HG02970 (cell line): ENCODE measurements at regions not wholly inside any gene's neighbourhood (a gene's known extent, or its start where the extent isn't known, plus 50 kb on each side); places are given as distances from the start of the nearest gene placed in this dataset.
"Not testable (repeated sequence)": the region's sequence is repeated elsewhere in the genome, so short reads cannot be mapped to it uniquely, and the experiment has no call there.

Source experiments
- ATAC-seq: cut with Tn5 transposase; IDR thresholded peaks from one replicate; pipeline ENCODE4 v1.9.1; 2021; ENCODE audit warnings: mild to moderate bottlenecking, moderate library complexity, moderate number of reproducible peaks; ENCODE audit not compliant: unreplicated experiment, low FRiP score

DNA sequence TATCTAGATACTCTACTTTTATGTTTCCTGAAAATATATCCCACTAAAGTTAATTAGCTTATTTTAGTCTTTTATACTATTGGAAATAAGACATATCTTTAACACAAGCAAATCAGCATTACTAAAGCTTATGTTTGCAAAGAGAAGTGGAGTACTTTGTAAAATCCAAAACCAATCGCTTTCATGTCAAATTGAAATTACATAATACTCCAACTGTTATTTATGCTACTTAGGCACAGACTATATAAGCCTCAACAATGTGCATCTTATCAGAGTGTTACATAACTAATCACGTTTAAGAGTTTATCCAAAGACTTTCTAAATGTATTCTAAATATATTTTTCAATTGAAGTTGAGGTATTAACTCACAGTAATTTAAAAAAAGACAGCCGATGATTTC lies 200.0 kb downstream of the PCDH20 start:
- no peak for ATAC-seq

DNA sequence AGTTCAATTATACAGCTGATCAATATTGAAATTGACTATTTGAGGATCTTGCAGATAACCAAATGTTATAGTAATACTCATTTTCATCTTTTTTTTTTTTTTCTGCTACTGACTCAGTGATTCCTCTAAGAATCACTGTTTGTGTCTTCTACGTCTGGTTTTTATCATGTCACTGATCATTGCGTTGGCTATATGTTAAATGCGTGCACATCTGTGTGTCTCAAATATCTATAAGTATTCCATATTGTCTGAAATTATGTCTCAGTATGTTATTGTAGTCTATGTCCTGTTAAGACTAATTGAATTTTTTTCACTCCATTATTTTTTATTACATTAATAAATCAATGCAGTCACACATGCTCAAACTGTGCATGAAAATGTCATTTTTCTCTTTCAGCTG lies 200.5 kb downstream of the PCDH20 start:
- ATAC-seq, result no peak

DNA sequence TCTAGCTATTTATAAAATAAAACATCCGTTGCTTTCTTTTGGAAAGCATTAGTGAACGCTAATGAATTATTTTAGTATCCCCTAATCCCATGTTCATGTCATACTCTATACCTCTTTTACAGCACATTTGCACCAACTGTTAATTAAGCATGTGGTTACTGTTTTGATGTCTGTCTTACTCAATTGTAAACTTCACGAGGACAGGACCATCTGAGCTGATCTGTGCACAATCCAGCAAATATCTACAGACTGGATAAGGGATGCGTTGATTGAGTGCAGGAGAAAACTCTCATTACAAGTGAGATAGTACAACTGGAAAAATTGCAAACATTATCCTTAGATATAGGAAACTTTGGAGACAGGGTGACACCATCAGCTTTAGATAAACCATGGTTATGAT lies 201.1 kb downstream of the PCDH20 start:
- ATAC-seq, result no peak

DNA sequence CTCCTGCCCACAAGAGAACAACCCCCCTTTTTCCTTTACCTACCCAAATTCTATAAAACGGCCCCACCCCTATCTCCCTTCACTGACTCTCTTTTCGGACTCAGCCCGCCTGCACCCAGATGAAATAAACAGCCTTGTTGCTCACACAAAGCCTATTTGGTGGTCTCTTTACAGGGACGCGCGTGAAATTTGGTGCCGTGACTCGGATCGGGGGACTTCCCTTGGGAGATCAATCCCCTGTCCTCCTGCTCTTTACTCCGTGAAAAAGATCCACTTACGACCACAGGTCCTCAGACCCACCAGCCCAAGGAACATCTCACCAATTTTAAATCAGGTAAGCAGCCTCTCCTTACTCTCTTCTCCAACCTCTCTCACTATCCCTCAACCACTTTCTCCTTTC lies 209.8 kb downstream of the PCDH20 start:
- not testable (repeated sequence) for ATAC-seq

DNA sequence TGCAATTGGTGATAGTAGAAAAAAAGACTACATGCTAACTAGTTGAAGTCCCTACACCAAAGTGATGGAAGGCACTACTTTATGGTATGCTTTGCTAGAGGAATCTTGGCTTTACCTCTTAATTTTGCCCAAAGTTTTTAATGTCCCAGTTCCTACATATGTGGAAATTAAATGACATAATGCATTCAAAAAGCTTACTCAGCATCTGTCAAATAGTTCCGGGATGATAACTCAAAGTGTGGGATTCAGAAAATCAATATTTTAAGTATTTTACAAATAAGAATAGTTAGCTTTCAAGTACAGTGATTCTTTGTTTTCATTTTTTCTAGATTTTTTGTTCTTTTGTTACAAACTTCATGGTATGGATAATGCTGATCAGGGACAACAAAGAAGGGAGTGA lies 211.6 kb downstream of the PCDH20 start:
- ATAC-seq, result no peak

DNA sequence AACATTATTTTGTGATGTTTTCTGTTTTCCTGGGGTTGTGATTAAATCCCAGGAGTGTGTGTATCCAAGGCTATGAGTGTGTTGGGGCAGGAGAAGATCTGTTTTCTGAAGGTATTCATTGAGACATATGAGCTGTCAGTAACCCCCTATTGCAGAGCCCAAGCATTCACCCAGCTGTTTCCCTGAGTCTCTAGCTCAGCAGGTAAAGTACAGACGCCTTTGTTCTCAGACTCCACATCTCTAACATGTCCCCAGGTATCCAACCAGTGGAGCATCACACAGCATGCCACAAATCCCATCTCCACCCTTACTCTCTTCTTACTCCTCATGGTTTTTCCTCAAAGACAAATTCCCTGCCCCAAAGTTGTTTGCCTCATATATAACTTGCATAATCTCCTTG lies 213.6 kb downstream of the PCDH20 start:
- no peak for ATAC-seq

DNA sequence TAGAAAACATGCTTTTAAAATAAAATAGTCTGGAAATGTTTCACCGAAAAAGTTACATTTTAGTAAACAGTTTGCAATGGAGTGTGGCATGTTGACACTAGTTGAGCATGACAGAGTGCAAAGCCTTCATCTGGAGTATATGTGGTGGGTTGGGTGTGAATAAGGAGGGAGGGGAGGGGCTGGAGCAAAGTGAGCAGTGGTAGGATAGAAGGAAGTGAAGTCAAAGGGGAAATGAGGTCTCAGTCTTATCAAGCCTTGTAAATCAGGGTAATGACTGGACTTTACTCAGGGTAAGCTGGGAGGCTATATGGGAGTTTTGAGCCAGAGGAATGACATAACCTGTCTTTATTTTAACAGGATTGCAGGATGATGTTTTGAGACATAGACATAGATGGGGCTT lies 222.8 kb downstream of the PCDH20 start:
- no peak for ATAC-seq

DNA sequence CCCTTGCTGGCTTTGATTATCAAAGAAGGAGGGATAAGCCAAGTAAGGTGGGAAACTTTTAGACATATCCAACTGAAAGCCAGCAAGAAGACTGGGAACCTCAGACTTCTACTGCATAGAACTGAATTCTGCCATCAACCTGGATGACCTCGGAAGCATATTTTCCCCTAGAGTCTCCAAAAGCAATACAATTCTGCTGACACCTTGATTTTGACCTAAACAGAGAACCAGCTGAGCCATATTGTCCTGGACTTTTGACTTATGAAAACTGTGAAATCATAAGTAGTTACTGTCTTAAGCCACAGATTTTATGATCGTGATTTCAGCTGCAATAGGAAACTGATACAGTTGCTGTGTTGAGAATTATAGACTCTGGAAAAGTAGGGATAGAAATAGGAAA lies 227.6 kb downstream of the PCDH20 start:
- no peak for ATAC-seq

DNA sequence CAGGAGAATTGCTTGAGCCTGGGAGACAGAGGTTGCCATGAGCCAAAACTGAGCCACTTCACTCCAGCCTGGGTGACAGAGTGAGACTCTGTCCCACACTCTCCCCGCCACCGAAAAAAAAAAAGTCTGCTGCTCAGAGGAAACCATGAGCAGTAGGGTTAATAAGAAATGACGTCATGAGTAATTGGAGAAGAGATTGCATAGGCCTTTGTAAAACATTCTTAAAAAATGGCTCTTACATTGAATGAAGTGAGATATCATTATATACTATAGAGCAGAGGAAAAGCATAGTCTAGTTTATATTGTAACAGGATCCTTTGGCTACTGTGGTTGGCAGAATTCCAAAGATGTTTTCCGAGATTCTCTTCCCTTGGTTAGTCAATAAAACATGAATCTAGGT lies 228.2 kb downstream of the PCDH20 start:
- no peak for ATAC-seq

DNA sequence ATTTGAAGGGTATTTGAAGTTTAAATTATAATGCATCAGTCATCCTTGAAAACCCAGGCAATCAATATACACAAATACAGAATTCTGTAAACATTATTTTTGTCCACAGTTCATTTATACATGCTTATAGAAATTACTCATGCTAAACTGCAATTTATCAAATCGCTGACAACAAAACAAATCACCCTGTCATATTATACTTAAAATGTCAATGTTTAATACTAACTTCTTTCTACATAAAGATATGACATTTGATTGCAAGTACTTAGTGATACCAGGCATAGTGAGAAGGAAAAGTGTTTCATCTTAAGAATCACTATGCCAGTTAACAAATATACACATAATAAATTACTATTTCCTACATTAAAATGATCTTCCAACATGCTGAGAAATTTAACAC lies 232.0 kb downstream of the PCDH20 start:
- no peak for ATAC-seq

DNA sequence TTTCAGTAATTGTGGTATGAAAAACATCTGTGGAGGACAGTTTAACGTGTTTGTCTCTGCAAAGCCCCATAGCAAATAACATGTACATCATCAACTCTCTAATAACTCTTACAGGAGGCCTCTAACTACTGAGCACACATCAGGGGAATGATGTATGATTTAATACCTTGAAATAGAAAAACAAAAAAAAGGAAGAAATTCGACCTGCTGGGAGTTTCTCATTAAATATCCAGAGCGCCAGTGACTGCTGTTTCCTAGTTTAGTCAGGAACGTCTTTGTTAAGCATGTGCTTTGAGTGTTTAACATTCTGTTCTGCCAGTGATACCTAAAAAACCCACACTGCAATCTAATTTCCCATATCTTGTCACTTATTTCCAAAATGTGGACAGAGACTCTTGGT lies 235.4 kb downstream of the PCDH20 start:
- no peak for ATAC-seq

DNA sequence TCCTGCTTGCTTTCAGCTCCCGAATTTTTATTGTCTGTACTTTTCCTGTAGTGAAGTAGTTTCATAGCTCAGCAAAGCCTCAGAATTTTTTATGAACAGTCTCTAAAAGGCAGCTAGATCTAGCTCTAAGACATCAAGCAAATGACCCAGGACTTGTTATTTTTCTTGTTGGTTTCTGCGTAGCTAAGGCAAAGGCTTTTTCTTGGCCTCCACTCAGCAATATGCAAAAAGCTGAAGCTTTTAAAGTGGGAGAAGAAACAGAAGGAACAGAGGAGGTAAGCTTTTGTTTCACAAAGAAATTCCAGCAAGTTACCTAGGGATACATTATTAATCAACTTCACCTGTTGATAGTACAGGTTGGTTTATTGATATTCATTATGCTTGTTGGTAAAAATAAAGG lies 235.9 kb downstream of the PCDH20 start:
- no peak for ATAC-seq

DNA sequence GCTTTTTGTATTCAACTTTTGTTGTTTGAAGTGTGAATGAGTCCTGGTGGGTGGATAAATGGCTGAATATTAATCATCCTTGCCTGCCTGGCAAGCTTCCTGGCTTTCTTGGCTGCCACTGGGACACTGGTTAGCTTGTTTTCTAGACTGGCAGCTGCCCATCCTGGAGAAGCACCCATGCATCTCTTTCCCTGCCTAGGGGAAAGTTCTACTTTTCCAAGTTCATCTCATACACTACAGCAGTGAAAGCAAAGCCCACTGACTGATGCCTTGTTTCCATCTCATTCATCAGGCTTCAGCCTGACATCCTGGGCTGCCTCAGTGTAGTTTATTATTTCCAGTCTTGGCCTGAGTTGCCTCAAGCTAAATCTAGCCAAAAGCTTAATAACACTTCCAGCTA lies 244.8 kb downstream of the PCDH20 start:
- no peak for ATAC-seq

DNA sequence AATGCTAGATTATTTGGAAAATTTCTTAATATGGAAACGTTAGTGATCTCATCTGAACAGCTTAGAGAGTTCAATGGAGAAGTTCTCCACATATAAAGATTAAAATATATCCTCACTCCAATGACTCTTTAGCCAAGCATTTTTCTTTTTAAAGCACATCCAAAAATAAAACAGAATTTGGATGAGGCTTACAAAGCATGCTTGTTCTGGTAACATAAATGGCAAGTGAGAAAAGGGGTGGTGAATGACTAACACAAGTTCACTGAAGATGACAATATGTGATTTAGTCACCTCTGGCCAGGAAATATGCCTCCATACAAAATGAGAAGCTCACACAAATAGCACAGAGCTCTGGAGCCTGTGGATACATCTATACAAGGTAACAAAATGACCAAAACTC lies 253.0 kb downstream of the PCDH20 start:
- no peak for ATAC-seq

DNA sequence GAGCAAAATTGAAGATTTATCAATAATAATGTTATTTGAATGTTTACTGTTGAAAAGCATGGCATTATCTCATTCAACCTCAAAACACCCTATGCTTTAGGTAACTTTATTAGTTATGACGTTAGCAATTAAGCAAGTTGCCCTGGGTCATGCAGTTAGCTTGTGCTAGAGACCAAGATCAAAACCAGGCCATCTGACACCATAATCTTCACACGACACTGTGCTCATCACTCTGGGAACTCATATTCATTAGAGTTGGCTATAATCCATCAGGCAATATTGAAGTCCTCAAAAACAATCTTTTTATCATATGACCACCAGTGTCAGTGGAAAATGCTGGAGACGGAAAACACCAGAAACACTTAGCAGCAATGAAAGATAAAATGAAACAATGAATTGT lies 253.5 kb downstream of the PCDH20 start:
- ATAC-seq, result no peak

DNA sequence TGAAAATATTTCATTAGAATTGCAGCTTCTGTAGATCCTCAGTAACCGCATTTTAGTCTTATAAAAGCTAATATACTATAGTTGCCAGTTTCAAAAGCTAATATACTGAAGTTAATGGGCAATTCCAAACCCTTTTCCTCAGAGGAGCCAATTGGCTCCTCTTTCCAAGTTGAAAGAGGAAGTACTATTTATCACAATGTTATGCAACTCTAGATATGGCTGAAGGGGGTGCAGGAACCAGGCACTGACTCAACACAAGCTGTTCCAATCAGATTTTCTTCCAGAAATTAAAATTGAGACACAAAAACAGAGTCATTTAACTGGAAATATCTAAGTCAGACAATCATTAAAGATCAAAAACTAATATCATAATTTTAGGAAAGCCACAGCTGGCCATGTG lies 258.9 kb downstream of the PCDH20 start:
- no peak for ATAC-seq

DNA sequence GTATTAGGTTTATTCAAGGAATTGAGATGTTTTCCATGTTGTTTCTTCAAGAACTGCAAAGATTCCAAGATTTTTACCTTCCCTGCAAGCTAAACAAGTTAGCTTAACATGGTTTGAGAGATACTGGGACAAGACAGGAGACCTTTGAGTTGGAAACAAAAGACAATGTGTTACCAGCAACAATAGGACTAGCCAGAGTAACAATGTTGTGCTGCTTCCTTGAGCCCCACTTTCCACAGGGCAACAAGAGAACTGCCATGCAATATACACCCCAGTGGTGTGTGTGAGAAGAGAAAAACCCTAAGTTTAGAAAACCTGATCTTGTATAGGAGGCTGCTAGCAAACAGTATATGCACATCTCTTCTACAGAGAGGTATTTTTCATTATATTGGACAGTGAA lies 264.6 kb downstream of the PCDH20 start:
- no peak for ATAC-seq

DNA sequence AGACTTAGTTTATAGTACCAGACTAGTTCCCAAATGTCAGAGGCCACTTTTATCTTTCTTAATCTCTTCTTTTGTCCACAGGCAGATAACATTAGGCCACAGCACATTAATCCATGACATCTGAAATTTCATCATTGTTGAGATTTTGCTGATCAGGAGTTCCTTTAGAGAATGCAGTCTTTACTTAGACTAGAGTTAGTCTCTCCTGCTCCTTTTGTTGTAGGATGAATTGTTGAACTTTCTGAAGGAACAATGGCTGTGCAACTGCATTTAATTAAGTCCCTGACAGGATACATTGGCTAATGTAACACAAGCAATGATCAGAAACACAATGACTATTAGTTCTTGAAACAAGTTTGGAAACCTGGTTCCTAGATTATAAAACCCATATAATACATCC lies 266.3 kb downstream of the PCDH20 start:
- ATAC-seq, result no peak

DNA sequence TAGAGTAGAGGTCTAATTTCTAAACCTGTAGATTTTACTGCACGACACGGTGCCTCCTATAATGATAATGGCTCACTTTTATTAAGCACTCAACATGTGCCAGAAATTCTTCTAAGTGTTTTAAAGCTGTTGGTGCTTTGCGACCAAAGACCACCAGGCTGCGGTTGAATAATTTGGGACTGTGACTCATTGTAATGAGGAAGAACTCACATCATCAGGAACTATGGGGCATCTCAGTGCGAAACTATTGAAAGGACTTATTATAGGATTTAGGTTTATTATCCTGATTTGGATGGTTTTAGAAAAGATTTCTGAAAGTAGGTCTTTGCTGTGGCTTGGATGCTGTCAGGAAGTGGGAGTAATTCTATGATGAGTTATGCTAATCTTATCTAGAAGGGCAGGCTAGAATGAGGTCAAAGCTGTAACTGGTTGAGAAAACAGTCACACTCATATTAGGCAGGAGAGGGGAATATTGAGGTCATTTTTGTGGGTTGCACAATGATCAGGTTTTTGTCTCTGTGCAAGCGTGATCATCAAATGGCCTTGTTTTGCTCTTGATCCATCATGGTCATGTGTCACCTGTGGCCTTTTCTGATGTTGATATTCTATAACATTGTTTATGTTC lies 266.8 kb downstream of the PCDH20 start:
- no peak for ATAC-seq

DNA sequence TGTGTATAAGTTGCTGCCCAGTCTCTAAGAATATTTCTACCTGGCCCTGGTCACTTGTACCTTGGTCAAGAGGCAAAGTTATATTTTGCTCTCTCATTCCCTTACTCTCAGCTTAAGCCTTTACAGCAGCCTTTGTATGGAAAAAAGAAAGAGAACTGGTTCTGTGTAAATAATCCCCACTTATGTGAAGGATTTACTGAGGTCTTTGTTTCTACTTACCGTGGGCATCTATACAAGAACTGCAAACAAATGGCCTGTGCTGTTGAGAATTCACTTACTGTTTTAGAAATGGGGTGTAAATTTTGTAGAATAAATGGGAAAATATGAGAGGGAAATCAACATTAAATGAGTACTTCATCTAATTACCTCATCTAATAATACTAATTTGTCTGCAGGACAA lies 267.4 kb downstream of the PCDH20 start:
- ATAC-seq, result no peak

DNA sequence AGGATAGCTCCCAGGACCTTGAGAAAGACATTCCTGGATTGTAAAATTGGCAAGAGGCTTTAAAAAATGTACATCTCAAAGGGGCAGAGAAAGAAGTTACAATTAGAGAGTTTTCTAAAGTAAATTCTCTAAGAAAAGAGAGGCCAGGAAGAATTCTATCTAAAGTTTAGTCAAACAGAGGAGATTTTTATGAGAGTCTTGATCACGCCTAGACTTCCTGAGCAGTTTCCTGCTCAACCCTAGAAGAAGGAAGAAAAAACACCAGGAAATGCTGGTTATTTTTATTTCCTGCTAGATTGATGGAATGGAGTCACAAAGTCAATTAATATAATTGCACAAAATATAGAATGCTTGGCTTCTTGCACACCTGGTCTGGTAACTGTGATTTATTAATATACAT lies 269.1 kb downstream of the PCDH20 start:
- no peak for ATAC-seq

DNA sequence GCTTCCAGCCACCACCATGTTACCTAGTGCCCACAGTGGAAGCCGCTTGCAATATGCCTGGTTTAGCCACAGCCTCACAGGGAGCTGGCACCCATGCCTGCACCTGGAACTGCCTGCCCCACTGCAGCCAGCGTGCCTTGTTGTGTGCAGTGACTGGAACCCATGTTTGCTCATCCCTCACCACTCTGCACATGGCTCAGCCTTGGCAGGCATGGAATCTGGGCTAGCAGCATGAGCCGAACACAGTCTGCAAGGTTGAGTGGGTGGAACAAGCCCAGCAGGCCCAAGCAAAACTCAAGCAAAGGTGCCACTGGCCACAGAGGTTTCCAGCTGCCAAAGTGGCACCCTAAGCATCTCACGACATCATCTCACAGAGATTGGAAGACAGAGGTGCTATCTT lies 269.5 kb downstream of the PCDH20 start:
- ATAC-seq, result no peak
